HG03066 (cell line): ENCODE measurements at regions not wholly inside any gene's neighbourhood (a gene's known extent, or its start where the extent isn't known, plus 50 kb on each side); places are given as distances from the start of the nearest gene placed in this dataset.
A peak's percentile ranks its signal among the peaks of the same experiment; 100 is the strongest.

Source experiments
- ATAC-seq: cut with Tn5 transposase; IDR thresholded peaks from one replicate; pipeline ENCODE4 v1.9.1; 2021; ENCODE audit warnings: low read depth; ENCODE audit not compliant: unreplicated experiment

- no peak for ATAC-seq
These were observed 279.7 kb upstream of the ATP2B1 start for GRCh38 chr12:89988188-89988915.

- no peak for ATAC-seq
These were observed 277.3 kb upstream of the ATP2B1 start for GRCh38 chr12:89985935-89986334.

- no peak for ATAC-seq
These were observed 276.2 kb upstream of the ATP2B1 start for GRCh38 chr12:89984846-89985245.

GRCh38 chr12:89983622-89984021, 275.0 kb upstream of the ATP2B1 start:
- ATAC-seq = no peak

- no peak for ATAC-seq
These were observed 271.6 kb upstream of the ATP2B1 start for GRCh38 chr12:89980236-89980635.

- no peak for ATAC-seq
These were observed 268.9 kb upstream of the ATP2B1 start for GRCh38 chr12:89977405-89978085.

- no peak for ATAC-seq
These were observed 268.2 kb upstream of the ATP2B1 start for GRCh38 chr12:89976866-89977265.

GRCh38 chr12:89975574-89975973, 266.9 kb upstream of the ATP2B1 start:
- ATAC-seq = no peak

GRCh38 chr12:89971880-89972279, 263.2 kb upstream of the ATP2B1 start:
- ATAC-seq = no peak

GRCh38 chr12:89970722-89971121, 262.1 kb upstream of the ATP2B1 start:
- no peak for ATAC-seq

- ATAC-seq = no peak
These were observed 260.5 kb upstream of the ATP2B1 start for GRCh38 chr12:89969093-89969492.

GRCh38 chr12:89968151-89968700, 259.6 kb upstream of the ATP2B1 start:
- no peak for ATAC-seq

- no peak for ATAC-seq
These were observed 258.0 kb upstream of the ATP2B1 start for GRCh38 chr12:89966495-89967240.

GRCh38 chr12:89965993-89966392, 257.4 kb upstream of the ATP2B1 start:
- no peak for ATAC-seq

GRCh38 chr12:89962648-89963047, 254.0 kb upstream of the ATP2B1 start:
- no peak for ATAC-seq

- no peak for ATAC-seq
These were observed 252.2 kb upstream of the ATP2B1 start for GRCh38 chr12:89960607-89961394.

GRCh38 chr12:89960011-89960507, 251.4 kb upstream of the ATP2B1 start:
- ATAC-seq = peak; percentile 95

GRCh38 chr12:89959179-89959578, 250.5 kb upstream of the ATP2B1 start:
- no peak for ATAC-seq

GRCh38 chr12:89954259-89954658, 245.6 kb upstream of the ATP2B1 start:
- no peak for ATAC-seq

- no peak for ATAC-seq
These were observed 243.0 kb upstream of the ATP2B1 start for GRCh38 chr12:89951694-89952060.
